ENCODE measurements at regions not wholly inside any gene's neighbourhood (a gene's known extent, or its start where the extent isn't known, plus 50 kb on each side); places are given as distances from the start of the nearest gene placed in this dataset.

DNA sequence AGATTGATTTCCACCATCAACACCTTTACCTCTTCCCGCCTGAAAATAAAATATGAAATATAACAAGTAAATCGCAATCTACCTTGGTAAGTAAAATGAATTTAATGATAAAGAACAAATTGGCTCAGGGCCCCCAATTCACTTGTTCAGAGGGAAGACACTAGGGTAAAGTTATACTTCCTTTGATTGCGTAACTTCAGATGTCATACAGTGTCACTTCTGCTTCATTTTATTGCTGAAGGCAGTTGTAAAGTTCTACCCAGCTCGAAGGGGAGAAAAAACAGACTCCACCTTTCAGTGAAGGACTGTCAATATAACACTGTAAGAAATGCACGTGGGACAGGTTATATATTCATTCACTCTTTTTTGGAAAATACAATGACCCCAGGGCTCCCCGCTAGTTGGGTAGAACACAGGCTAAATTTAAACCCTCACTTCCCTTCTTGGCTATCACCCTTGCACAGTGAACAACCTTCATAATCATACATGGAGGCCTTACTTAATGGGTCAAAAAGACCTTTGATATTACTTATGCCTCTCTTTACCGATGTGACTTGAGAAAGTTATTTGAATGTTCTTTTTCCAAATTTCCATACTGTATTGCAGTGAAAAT is 848.8 kb downstream of the MAT2B start:
- no peak overlapping the region for H3K9ac ChIP-seq (ENCODE audit: low read depth in 1 of 3, low read length in 3 of 3)
- no peaks in the 10 kb centered on the region for H3K36me3 ChIP-seq (ENCODE audit: control insufficient read depth in 3 of 3, insufficient read depth in 3 of 3, low read length in 3 of 3)
- H3K27me3 ChIP-seq (ENCODE audit: control insufficient read depth in 3 of 3, insufficient read depth in 3 of 3, low read length in 3 of 3), result no peaks in the 10 kb centered on the region
- H3K4me1 ChIP-seq (ENCODE audit: control insufficient read depth in 3 of 3, insufficient read depth in 3 of 3, low read length in 3 of 3), result no peaks in the 10 kb centered on the region
- no peak overlapping the region for H3K4me3 ChIP-seq (ENCODE audit: low read length in 3 of 3)
- H3K9me3 ChIP-seq (ENCODE audit: control insufficient read depth in 3 of 3, low read length in 3 of 3), result no peaks in the 10 kb centered on the region
- no peak overlapping the region for H3K27ac ChIP-seq (ENCODE audit: low read depth, low read length)

DNA sequence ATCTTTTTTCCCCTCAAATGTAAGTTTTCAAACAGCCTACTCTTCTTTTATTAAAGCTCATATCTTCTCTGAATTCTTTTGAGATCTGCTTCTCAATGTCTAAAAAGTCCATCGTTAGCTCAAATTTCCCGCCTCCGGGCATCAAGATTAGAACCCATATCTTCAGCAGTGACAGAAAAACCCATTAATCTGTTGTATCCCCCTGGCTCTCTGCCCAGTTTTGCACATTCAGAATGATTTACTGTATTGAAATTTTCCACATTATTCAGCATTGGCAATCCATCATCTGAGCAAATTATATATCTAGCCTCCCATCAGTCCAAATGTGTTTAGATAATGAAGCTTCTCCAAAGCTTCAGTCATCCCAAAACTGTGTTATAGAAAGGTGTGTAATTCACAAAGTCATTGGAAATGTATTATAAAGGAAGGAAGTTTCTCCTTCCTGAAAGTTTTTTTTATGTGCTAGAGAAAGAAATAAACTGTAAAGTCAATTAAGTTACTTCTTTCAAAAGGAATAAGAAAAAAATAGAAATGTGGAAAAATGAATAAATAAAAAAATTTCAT is 849.9 kb downstream of the MAT2B start:
- Histone ChIP-seq H3K4me1 (ENCODE audit: control insufficient read depth in 3 of 3, insufficient read depth in 3 of 3, low read length in 3 of 3) (no peaks in the 10 kb centered on the region), H3K27ac (ENCODE audit: low read depth, low read length) (no peak overlapping the region), H3K4me3 (ENCODE audit: low read length in 3 of 3) (no peak overlapping the region), H3K36me3 (ENCODE audit: control insufficient read depth in 3 of 3, insufficient read depth in 3 of 3, low read length in 3 of 3) (no peaks in the 10 kb centered on the region), H3K9me3 (ENCODE audit: control insufficient read depth in 3 of 3, low read length in 3 of 3) (no peaks in the 10 kb centered on the region), H3K9ac (ENCODE audit: low read depth in 1 of 3, low read length in 3 of 3) (no peak overlapping the region), H3K27me3 (ENCODE audit: control insufficient read depth in 3 of 3, insufficient read depth in 3 of 3, low read length in 3 of 3) (no peaks in the 10 kb centered on the region)

DNA sequence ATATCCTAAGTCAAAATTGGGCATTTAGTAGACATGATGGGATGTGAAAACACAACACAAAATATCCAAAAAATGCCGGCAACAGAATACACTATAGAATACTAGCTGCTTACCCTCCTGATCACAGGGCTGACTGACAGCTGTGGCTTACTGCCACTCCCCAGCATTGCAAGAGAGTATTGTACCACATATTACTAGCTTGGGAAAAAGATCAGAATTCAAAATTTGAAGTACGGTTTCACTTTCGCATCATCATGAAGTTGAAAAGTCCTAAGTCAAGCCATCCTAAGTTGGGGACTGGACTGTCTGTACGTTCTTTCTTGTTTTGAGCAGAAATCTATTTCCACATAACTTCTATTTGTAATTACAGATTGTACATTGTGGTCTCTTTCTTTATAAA is 851.4 kb downstream of the MAT2B start:
- Histone ChIP-seq H3K9me3 (ENCODE audit: control insufficient read depth in 3 of 3, low read length in 3 of 3) (no peaks in the 10 kb centered on the region), H3K9ac (ENCODE audit: low read depth in 1 of 3, low read length in 3 of 3) (no peak overlapping the region), H3K27me3 (ENCODE audit: control insufficient read depth in 3 of 3, insufficient read depth in 3 of 3, low read length in 3 of 3) (no peaks in the 10 kb centered on the region), H3K4me1 (ENCODE audit: control insufficient read depth in 3 of 3, insufficient read depth in 3 of 3, low read length in 3 of 3) (no peaks in the 10 kb centered on the region), H3K4me3 (ENCODE audit: low read length in 3 of 3) (no peak overlapping the region), H3K36me3 (ENCODE audit: control insufficient read depth in 3 of 3, insufficient read depth in 3 of 3, low read length in 3 of 3) (no peaks in the 10 kb centered on the region), H3K27ac (ENCODE audit: low read depth, low read length) (no peak overlapping the region)

DNA sequence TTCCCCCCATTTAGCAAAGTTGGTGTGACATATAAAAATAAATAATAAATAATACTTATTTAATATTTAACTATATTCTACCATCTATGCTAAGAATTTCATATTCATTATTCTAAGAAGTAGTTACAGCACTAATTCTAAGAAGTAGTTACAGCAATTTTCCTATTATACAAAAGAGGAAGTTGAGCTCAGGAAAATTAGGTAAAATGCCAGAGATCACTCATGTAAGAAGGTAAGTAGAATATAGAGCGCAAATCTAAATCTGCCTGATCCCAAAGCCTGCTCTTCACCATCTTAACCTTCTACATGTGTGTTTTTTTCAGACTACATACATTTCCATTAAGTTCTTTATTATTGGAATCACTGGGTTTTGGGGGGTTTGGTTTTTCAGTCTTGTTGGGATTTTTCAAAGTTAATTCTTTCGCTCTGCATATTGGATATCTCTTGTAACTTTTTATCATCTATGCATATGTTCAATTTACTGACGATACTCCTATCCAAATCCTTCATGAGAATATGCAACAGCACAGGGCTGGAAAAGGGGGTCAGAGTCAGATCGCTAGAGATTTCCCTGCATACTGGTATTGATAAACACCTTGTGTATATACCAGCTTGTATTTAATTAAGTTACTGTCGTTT is 852.1 kb downstream of the MAT2B start:
- no peaks in the 10 kb centered on the region for H3K9me3 ChIP-seq (ENCODE audit: control insufficient read depth in 3 of 3, low read length in 3 of 3)

DNA sequence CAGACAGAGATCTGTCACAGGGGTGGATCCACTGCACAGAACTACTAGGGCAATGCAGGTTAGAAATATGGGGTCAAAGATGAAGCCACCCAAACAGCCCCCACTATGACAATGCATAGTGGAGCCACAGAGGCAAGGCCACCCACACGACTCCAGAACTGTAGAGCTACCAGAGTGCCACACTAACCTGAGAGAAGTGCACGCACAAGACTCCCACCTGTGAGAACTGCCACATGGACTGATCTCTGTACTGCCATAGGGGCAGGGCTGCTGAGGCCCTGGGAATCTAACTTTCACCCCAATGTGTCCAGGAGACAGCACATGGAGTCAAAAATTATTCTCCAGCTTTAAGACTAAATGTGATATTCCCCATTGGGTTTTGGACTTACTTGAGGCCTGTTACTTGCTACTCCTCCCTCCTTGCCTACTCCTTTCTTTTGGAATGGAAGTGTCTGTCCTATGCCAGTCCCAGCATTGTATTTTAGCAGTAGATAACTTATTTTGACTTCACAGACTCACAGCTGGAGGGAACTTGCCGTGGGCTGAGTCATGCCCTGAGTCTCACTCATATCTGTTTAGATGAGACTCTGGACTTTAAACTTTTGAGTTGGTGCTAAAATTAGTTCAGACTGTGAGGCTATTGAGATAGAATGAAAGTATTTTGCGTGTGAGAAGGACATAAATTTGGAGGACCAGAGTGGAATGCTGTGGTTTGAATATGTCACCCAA is 853.3 kb downstream of the MAT2B start:
- Histone ChIP-seq H3K27ac (ENCODE audit: low read depth, low read length) (no peak overlapping the region), H3K27me3 (ENCODE audit: control insufficient read depth in 3 of 3, insufficient read depth in 3 of 3, low read length in 3 of 3) (no peaks in the 10 kb centered on the region), H3K4me1 (ENCODE audit: control insufficient read depth in 3 of 3, insufficient read depth in 3 of 3, low read length in 3 of 3) (no peaks in the 10 kb centered on the region), H3K9ac (ENCODE audit: low read depth in 1 of 3, low read length in 3 of 3) (no peak overlapping the region), H3K4me3 (ENCODE audit: low read length in 3 of 3) (no peak overlapping the region), H3K36me3 (ENCODE audit: control insufficient read depth in 3 of 3, insufficient read depth in 3 of 3, low read length in 3 of 3) (no peaks in the 10 kb centered on the region), H3K9me3 (ENCODE audit: control insufficient read depth in 3 of 3, low read length in 3 of 3) (no peaks in the 10 kb centered on the region)

More for the DNA sequence above, 852.1 kb downstream of the MAT2B start:
- Histone ChIP-seq H3K27me3 (ENCODE audit: control insufficient read depth in 3 of 3, insufficient read depth in 3 of 3, low read length in 3 of 3) (no peaks in the 10 kb centered on the region), H3K36me3 (ENCODE audit: control insufficient read depth in 3 of 3, insufficient read depth in 3 of 3, low read length in 3 of 3) (no peaks in the 10 kb centered on the region), H3K9ac (ENCODE audit: low read depth in 1 of 3, low read length in 3 of 3) (no peak overlapping the region), H3K4me3 (ENCODE audit: low read length in 3 of 3) (no peak overlapping the region), H3K27ac (ENCODE audit: low read depth, low read length) (no peak overlapping the region), H3K4me1 (ENCODE audit: control insufficient read depth in 3 of 3, insufficient read depth in 3 of 3, low read length in 3 of 3) (no peaks in the 10 kb centered on the region)

DNA sequence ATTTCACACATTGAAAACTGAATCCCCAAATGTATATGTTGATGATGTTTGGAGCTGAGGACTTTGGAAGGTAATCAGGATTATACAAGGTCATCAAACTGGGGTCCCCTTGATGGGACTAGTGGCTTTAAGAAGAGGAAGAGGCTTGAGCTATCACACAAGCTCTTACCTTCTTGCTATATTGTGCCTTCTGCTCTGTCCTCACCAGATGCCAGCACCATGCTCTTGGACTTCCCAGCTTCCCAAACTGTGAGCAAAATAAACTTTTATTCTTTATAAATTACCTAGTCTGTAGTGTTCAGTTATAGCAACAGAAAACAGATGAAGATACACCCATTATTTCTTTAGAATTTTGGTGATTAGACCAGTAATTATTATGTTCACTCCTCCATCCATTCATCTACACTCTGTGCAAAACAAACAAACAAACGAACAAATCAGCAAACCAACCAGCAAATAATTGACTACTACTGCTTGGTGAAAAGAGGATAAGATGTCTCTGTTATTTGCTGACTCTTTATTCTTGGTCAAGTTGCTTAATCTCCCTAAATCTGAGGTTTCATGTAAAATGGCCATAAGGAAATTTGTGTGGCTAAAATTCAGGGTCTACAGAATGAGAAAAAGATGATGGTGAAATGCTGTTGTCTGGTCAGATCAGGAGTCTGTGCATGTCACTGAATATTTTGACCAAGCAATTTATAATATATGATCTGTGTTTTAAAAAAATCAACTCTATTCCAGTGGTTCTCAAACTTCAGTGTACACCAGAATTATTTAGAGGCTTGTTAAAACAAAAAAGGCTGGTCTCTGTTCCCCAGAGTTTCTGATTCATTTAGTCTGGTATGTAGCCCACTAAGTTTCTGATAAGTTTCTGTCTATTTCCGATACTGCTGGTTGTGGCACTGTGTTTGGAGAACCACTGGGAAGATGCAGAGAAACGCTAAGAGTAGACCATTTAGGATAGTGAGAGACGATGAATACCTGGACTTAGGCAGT is 854.1 kb downstream of the MAT2B start:
- Histone ChIP-seq H3K36me3 (ENCODE audit: control insufficient read depth in 3 of 3, insufficient read depth in 3 of 3, low read length in 3 of 3) (no peaks in the 10 kb centered on the region), H3K9ac (ENCODE audit: low read depth in 1 of 3, low read length in 3 of 3) (no peak overlapping the region), H3K4me1 (ENCODE audit: control insufficient read depth in 3 of 3, insufficient read depth in 3 of 3, low read length in 3 of 3) (no peaks in the 10 kb centered on the region), H3K9me3 (ENCODE audit: control insufficient read depth in 3 of 3, low read length in 3 of 3) (no peaks in the 10 kb centered on the region), H3K4me3 (ENCODE audit: low read length in 3 of 3) (no peak overlapping the region), H3K27me3 (ENCODE audit: control insufficient read depth in 3 of 3, insufficient read depth in 3 of 3, low read length in 3 of 3) (no peaks in the 10 kb centered on the region), H3K27ac (ENCODE audit: low read depth, low read length) (no peak overlapping the region)

DNA sequence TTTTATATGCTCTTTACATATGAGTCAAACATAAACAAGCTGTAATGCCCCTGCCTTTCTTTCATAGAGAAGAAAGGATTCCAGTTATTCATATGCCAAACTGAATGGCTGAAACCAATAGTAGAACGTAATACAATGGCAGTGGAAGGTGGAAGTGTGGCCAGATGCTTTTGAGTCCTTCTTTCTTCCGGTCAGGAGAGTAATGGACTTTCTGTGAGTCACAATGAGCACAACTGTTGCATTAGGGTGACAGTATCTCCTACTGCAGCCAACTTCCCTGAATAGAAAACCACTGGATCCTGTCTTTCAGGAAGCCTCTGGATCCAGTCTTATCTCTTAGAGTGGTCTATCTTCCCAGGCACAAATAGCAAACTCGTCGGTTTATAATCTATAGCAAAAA is 855.2 kb downstream of the MAT2B start:
- H3K27ac ChIP-seq (ENCODE audit: low read depth, low read length), result no peak overlapping the region
- H3K36me3 ChIP-seq (ENCODE audit: control insufficient read depth in 3 of 3, insufficient read depth in 3 of 3, low read length in 3 of 3), result no peaks in the 10 kb centered on the region
- no peaks in the 10 kb centered on the region for H3K27me3 ChIP-seq (ENCODE audit: control insufficient read depth in 3 of 3, insufficient read depth in 3 of 3, low read length in 3 of 3)
- H3K4me3 ChIP-seq (ENCODE audit: low read length in 3 of 3), result no peak overlapping the region
- no peaks in the 10 kb centered on the region for H3K9me3 ChIP-seq (ENCODE audit: control insufficient read depth in 3 of 3, low read length in 3 of 3)
- no peaks in the 10 kb centered on the region for H3K4me1 ChIP-seq (ENCODE audit: control insufficient read depth in 3 of 3, insufficient read depth in 3 of 3, low read length in 3 of 3)
- H3K9ac ChIP-seq (ENCODE audit: low read depth in 1 of 3, low read length in 3 of 3), result no peak overlapping the region

DNA sequence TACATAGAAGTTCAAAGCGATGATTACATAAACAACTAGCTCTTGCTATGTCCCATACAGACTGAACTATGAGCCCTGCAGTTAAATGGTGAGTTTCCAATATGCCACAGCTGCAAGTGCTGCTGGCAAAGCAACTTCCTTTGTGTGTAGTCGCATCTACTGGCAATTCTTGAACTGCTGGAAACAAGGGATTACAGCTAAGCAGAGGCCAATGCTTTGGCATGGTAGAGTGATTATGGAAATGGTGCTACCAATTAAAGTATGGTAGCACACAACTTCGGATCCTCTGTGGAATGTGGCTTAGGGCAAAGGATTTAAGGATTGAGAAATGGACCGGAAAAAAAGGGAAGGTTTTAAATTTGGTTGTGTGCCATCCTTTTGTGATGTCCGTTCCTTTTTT is 856.6 kb downstream of the MAT2B start:
- no peaks in the 10 kb centered on the region for H3K4me1 ChIP-seq (ENCODE audit: control insufficient read depth in 3 of 3, insufficient read depth in 3 of 3, low read length in 3 of 3)
- no peaks in the 10 kb centered on the region for H3K9me3 ChIP-seq (ENCODE audit: control insufficient read depth in 3 of 3, low read length in 3 of 3)
- no peak overlapping the region for H3K9ac ChIP-seq (ENCODE audit: low read depth in 1 of 3, low read length in 3 of 3)
- H3K27ac ChIP-seq (ENCODE audit: low read depth, low read length), result no peak overlapping the region
- no peak overlapping the region for H3K4me3 ChIP-seq (ENCODE audit: low read length in 3 of 3)
- no peaks in the 10 kb centered on the region for H3K36me3 ChIP-seq (ENCODE audit: control insufficient read depth in 3 of 3, insufficient read depth in 3 of 3, low read length in 3 of 3)
- H3K27me3 ChIP-seq (ENCODE audit: control insufficient read depth in 3 of 3, insufficient read depth in 3 of 3, low read length in 3 of 3), result no peaks in the 10 kb centered on the region

DNA sequence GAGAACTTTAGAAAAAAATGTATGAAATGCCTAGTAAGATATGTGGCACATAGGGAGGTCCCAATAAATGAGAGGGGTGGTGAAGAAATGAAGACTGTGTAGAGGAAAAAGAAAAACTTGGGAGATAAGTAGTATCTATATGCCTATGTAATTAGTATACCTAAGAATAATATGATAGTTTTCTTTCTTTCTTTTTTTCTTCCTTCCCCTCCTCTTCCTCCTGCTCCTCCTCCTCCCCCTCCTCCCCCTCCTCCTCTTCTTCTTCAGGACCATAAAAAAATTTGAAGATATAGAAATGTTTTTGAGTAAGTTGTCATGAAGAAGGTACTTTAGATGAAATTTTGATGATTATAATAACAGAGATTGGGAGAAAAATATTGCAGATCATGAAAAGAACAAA is 857.4 kb downstream of the MAT2B start:
- Histone ChIP-seq H3K4me1 (ENCODE audit: control insufficient read depth in 3 of 3, insufficient read depth in 3 of 3, low read length in 3 of 3) (no peaks in the 10 kb centered on the region), H3K27ac (ENCODE audit: low read depth, low read length) (no peak overlapping the region), H3K27me3 (ENCODE audit: control insufficient read depth in 3 of 3, insufficient read depth in 3 of 3, low read length in 3 of 3) (no peaks in the 10 kb centered on the region), H3K36me3 (ENCODE audit: control insufficient read depth in 3 of 3, insufficient read depth in 3 of 3, low read length in 3 of 3) (no peaks in the 10 kb centered on the region), H3K9me3 (ENCODE audit: control insufficient read depth in 3 of 3, low read length in 3 of 3) (no peaks in the 10 kb centered on the region), H3K9ac (ENCODE audit: low read depth in 1 of 3, low read length in 3 of 3) (no peak overlapping the region), H3K4me3 (ENCODE audit: low read length in 3 of 3) (no peak overlapping the region)

All from skeletal muscle tissue (tissue), 3 donors.